ENCODE measurements at regions not wholly inside any gene's neighbourhood (a gene's known extent, or its start where the extent isn't known, plus 50 kb on each side); places are given as distances from the start of the nearest gene placed in this dataset.

DNA sequence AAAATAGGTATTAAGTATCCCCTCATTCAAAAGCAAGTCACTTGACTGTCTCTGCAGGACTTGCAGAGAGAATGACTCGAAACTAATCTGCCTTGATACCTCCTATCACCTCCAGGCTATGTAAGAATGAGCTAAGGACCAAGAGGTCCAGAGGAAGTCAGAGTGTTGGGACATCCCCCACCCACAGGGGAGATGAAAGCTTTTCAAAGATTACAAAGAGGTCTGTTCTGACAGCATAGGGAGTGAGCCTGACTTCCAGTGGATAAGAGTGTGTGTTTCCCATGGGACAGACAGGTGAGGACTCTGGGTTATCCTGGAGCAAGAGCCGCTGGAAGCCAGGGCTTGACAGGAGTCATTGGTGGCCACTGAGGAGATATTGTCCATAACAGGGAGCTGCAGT is 85.0 kb upstream of the TACR1 start:
- no peaks in the 10 kb centered on the region for H3K36me3 Mint-ChIP-seq (ENCODE audit: low read depth)
- H3K27me3 Mint-ChIP-seq (ENCODE audit: low read depth) = peaks cover 3% of the 10 kb centered on the region
- no peak overlapping the region for H3K4me3 Mint-ChIP-seq
- no peaks in the 10 kb centered on the region for H3K4me1 Mint-ChIP-seq
- H3K27ac Mint-ChIP-seq = no peak overlapping the region
- TF ChIP-seq CTCF (IDR thresholded peaks at IDR 0.05; ENCODE audit: unreplicated experiment in 3 of 3) = no peak
- no peaks in the 10 kb centered on the region for H3K9me3 Mint-ChIP-seq

GRCh38 chr2:75278821-75279379 is 79.6 kb upstream of the TACR1 start:
- no peaks in the 10 kb centered on the region for H3K36me3 Mint-ChIP-seq (ENCODE audit: low read depth)
- no peaks in the 10 kb centered on the region for H3K27me3 Mint-ChIP-seq (ENCODE audit: low read depth)
- H3K27ac Mint-ChIP-seq = no peak overlapping the region
- no peak for TF ChIP-seq CTCF (IDR thresholded peaks at IDR 0.05; ENCODE audit: unreplicated experiment in 3 of 3)
- no peaks in the 10 kb centered on the region for H3K9me3 Mint-ChIP-seq
- no peak overlapping the region for H3K4me3 Mint-ChIP-seq
- peaks cover 11% of the 10 kb centered on the region for H3K4me1 Mint-ChIP-seq

- peaks cover 3% of the 10 kb centered on the region for H3K9me3 Mint-ChIP-seq
- no peaks in the 10 kb centered on the region for H3K27me3 Mint-ChIP-seq (ENCODE audit: low read depth)
- TF ChIP-seq CTCF (IDR thresholded peaks at IDR 0.05; ENCODE audit: unreplicated experiment in 3 of 3) = no peak
- peaks cover 11% of the 10 kb centered on the region for H3K4me1 Mint-ChIP-seq
- H3K27ac Mint-ChIP-seq = no peak overlapping the region
- H3K36me3 Mint-ChIP-seq (ENCODE audit: low read depth) = no peaks in the 10 kb centered on the region
- no peak overlapping the region for H3K4me3 Mint-ChIP-seq
Measured at GRCh38 chr2:75278314-75278713, 79.0 kb upstream of the TACR1 start.

DNA sequence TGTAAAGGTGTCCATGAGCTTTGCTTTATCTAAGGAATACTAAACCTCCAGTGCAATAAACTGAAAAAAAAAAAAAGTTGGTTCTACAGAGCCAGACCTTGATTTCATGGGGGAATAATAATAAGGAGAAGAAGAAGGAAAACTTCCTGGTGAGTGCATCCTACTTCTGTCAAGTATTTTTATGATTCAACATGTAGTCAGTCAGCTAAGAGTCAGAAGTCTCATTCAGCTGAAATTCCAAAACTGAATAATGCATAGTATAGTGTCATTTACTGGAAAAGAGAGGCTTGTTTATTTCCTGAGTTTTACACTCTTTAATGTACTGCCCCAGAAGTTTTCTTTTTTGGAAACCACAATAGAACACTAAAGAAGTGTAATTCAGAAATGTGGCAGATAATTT is 77.8 kb upstream of the TACR1 start:
- no peak for TF ChIP-seq CTCF (IDR thresholded peaks at IDR 0.05; ENCODE audit: unreplicated experiment in 3 of 3)
- no peak overlapping the region for H3K27ac Mint-ChIP-seq
- no peaks in the 10 kb centered on the region for H3K36me3 Mint-ChIP-seq (ENCODE audit: low read depth)
- H3K9me3 Mint-ChIP-seq = peaks cover 7% of the 10 kb centered on the region
- no peak overlapping the region for H3K4me3 Mint-ChIP-seq
- no peaks in the 10 kb centered on the region for H3K27me3 Mint-ChIP-seq (ENCODE audit: low read depth)
- peaks cover 11% of the 10 kb centered on the region for H3K4me1 Mint-ChIP-seq

GRCh38 chr2:75276093-75277029 is 77.0 kb upstream of the TACR1 start:
- Mint-ChIP-seq H3K36me3 (ENCODE audit: low read depth) (no peaks in the 10 kb centered on the region), H3K4me1 (peaks cover 11% of the 10 kb centered on the region), H3K4me3 (no peak overlapping the region), H3K27ac (no peak overlapping the region), H3K27me3 (ENCODE audit: low read depth) (no peaks in the 10 kb centered on the region), H3K9me3 (peaks cover 7% of the 10 kb centered on the region)
- no peak for TF ChIP-seq CTCF (IDR thresholded peaks at IDR 0.05; ENCODE audit: unreplicated experiment in 3 of 3)
